Neural progenitor cell (in vitro differentiated cells): ENCODE measurements at regions not wholly inside any gene's neighbourhood (a gene's known extent, or its start where the extent isn't known, plus 50 kb on each side); places are given as distances from the start of the nearest gene placed in this dataset.

ENCODE experiments used
- DNase-seq: peaks from one replicate; pipeline ENCODE4 v3.0.0-alpha.2; 2016; ENCODE audit warnings: low spot score
- H2AFZ ChIP-seq: fragments of 200-600 bp; sonication (generic); replicated peaks from 2 replicates; pipeline ENCODE4 v1.6.1; 2016; ENCODE audit warnings: antibody characterized with exemption
- H3F3A ChIP-seq: fragments of 200-600 bp; sonication (generic); 2 replicates; pipeline ENCODE4 v1.6.1; 2016; ENCODE audit warnings: antibody characterized with exemption, low read depth
- H3K27ac ChIP-seq: fragments of 200-600 bp; sonication (generic); 2 replicates; pipeline ENCODE4 v1.5.1; 2016; ENCODE audit warnings: mild to moderate bottlenecking
- H3K27me3 ChIP-seq: fragments of 200-600 bp; sonication (generic); 2 replicates; pipeline ENCODE4 v1.6.1; 2016; ENCODE audit warnings: mild to moderate bottlenecking, moderate library complexity
- H3K36me3 ChIP-seq: fragments of 200-600 bp; sonication (generic); 2 replicates; pipeline ENCODE4 v1.5.1; 2016
- H3K4me1 ChIP-seq: fragments of 200-600 bp; sonication (generic); 2 replicates; pipeline ENCODE4 v1.6.1; 2016; ENCODE audit warnings: mixed run types
- H3K4me2 ChIP-seq: fragments of 200-600 bp; sonication (generic); 2 replicates; pipeline ENCODE4 v1.6.1; 2016
- H3K4me3 ChIP-seq: fragments of 200-600 bp; sonication (generic); 2 replicates; pipeline ENCODE4 v1.5.1; 2016
- H3K79me2 ChIP-seq: fragments of 200-600 bp; sonication (generic); 2 replicates; pipeline ENCODE4 v1.6.1; 2016; ENCODE audit warnings: low read depth
- H3K9ac ChIP-seq: fragments of 200-600 bp; sonication (generic); 2 replicates; pipeline ENCODE4 v1.6.1; 2016
- H3K9me3 ChIP-seq: fragments of 200-600 bp; sonication (generic); 2 replicates; pipeline ENCODE4 v1.5.1; 2016; ENCODE audit warnings: low read depth
- H4K20me1 ChIP-seq: fragments of 200-600 bp; sonication (generic); 2 replicates; pipeline ENCODE4 v1.6.1; 2016; ENCODE audit warnings: low read depth
- H3K27ac Mint-ChIP-seq: 3 replicates; pipeline ENCODE4 v1.8.0; 2021; ENCODE audit warnings: mixed read lengths
- H3K27me3 Mint-ChIP-seq: 2 replicates; pipeline ENCODE4 v1.8.0; 2022; ENCODE audit warnings: low read depth, mild to moderate bottlenecking, inconsistent platforms, moderate library complexity, mixed read lengths; ENCODE audit not compliant: insufficient read depth
- H3K36me3 Mint-ChIP-seq: 3 replicates; pipeline ENCODE4 v1.8.0; 2021; ENCODE audit warnings: mixed read lengths
- H3K4me1 Mint-ChIP-seq: 3 replicates; pipeline ENCODE4 v1.8.0; 2021; ENCODE audit warnings: mixed read lengths
- H3K4me3 Mint-ChIP-seq: 3 replicates; pipeline ENCODE4 v1.8.0; 2021; ENCODE audit warnings: mild to moderate bottlenecking, moderate library complexity, mixed read lengths
- H3K9me3 Mint-ChIP-seq: 3 replicates; pipeline ENCODE4 v1.8.0; 2020; ENCODE audit warnings: mixed read lengths
- EZH2 ChIP-seq: fragments of 200-600 bp; sonication (generic); IDR thresholded peaks from 2 replicates; pipeline ENCODE4 v1.6.1; 2017; ENCODE audit warnings: antibody characterized with exemption, mild to moderate bottlenecking, moderate library complexity
- EZH2phosphoT487 ChIP-seq: fragments of 200-600 bp; sonication (generic); IDR thresholded peaks from 2 replicates; pipeline ENCODE4 v1.6.1; 2017; ENCODE audit warnings: antibody characterized with exemption
- TF ChIP-seq, protein P1 (sequence below): fragments of 200-600 bp; sonication (generic); IDR thresholded peaks from 2 replicates; pipeline ENCODE4 v1.5.1; 2017; ENCODE audit warnings: antibody characterized with exemption, mild to moderate bottlenecking

DNA sequence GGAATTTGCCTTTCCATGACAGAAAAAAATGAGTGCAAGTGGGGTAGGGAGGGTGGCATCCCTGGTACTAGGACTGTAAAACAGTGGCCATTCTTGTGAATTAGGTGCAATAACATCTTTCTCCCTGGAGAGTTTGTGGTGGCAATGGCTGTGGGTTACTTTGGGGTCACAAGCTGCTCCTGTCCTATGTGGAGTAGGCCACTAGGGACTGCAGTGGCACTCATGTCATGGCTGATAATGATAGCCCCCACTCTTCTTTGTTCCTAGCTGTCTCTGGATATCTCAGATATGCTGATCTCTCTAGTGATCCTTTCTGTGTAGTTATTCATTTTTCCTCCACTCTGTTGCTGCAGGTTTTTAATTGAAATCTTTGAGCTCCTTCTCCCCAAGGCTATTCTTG is 270.5 kb upstream of the CHORDC1 start:
- DNase-seq: no peak
- H3K36me3 Mint-ChIP-seq: no peaks in the 10 kb centered on the region

DNA sequence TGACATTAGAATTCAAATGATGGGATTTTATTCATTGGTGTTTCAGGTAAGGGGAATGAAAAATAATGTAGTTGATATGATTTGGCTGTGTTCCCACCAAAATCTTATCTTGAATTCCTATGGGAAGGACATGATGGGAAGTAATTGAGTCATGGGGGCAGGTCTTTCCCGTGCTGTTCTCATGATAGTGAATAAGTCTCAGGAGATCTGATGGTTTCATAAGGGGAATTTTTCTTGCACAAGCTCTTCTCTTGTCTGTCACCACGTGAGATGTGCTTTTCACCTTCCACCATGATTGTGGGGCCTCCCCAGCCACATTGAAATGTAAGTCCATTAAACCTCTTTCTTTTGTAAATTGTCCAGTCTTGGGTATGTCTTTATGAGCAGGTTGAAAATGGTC is 268.6 kb upstream of the CHORDC1 start:
- Mint-ChIP-seq H3K9me3 (peaks cover 1% of the 10 kb centered on the region), H3K36me3 (no peaks in the 10 kb centered on the region), H3K27me3 (no peaks in the 10 kb centered on the region), H3K27ac (no peak overlapping the region), H3K4me1 (no peaks in the 10 kb centered on the region), H3K4me3 (no peak overlapping the region)
- Histone ChIP-seq H3K9me3 (no peaks in the 10 kb centered on the region), H3K4me2 (no peak overlapping the region), H3K4me3 (no peak overlapping the region), H3K4me1 (no peaks in the 10 kb centered on the region), H3K27ac (no peak overlapping the region), H3K36me3 (no peaks in the 10 kb centered on the region), H3F3A (no peaks in the 10 kb centered on the region), H3K27me3 (no peaks in the 10 kb centered on the region), H3K9ac (no peak overlapping the region), H2AFZ (no peak overlapping the region), H4K20me1 (no peaks in the 10 kb centered on the region), H3K79me2 (no peaks in the 10 kb centered on the region)
- no peak for DNase-seq
- TF ChIP-seq EZH2phosphoT487 (no peak), EZH2 (no peak)
- TF ChIP-seq, protein P1, sequence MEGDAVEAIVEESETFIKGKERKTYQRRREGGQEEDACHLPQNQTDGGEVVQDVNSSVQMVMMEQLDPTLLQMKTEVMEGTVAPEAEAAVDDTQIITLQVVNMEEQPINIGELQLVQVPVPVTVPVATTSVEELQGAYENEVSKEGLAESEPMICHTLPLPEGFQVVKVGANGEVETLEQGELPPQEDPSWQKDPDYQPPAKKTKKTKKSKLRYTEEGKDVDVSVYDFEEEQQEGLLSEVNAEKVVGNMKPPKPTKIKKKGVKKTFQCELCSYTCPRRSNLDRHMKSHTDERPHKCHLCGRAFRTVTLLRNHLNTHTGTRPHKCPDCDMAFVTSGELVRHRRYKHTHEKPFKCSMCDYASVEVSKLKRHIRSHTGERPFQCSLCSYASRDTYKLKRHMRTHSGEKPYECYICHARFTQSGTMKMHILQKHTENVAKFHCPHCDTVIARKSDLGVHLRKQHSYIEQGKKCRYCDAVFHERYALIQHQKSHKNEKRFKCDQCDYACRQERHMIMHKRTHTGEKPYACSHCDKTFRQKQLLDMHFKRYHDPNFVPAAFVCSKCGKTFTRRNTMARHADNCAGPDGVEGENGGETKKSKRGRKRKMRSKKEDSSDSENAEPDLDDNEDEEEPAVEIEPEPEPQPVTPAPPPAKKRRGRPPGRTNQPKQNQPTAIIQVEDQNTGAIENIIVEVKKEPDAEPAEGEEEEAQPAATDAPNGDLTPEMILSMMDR: no peak

More for the DNA sequence above, 270.5 kb upstream of the CHORDC1 start:
- H3K27me3 ChIP-seq: no peaks in the 10 kb centered on the region
- H3K4me2 ChIP-seq: no peak overlapping the region
- no peaks in the 10 kb centered on the region for H3K36me3 ChIP-seq
- H3K79me2 ChIP-seq: no peaks in the 10 kb centered on the region
- H2AFZ ChIP-seq: no peak overlapping the region
- no peak overlapping the region for H3K4me3 Mint-ChIP-seq
- no peak overlapping the region for H3K27ac Mint-ChIP-seq
- no peaks in the 10 kb centered on the region for H3K27me3 Mint-ChIP-seq
- no peak for TF ChIP-seq EZH2phosphoT487
- TF ChIP-seq, protein P1: peak; percentile 15
- no peak for TF ChIP-seq EZH2
- no peaks in the 10 kb centered on the region for H3K9me3 ChIP-seq
- H3K4me1 ChIP-seq: no peaks in the 10 kb centered on the region
- no peaks in the 10 kb centered on the region for H4K20me1 ChIP-seq
- no peaks in the 10 kb centered on the region for H3F3A ChIP-seq
- no peaks in the 10 kb centered on the region for H3K4me1 Mint-ChIP-seq
- H3K9me3 Mint-ChIP-seq: peaks cover 12% of the 10 kb centered on the region
- H3K9ac ChIP-seq: no peak overlapping the region
- H3K4me3 ChIP-seq: no peak overlapping the region
- no peak overlapping the region for H3K27ac ChIP-seq

DNA sequence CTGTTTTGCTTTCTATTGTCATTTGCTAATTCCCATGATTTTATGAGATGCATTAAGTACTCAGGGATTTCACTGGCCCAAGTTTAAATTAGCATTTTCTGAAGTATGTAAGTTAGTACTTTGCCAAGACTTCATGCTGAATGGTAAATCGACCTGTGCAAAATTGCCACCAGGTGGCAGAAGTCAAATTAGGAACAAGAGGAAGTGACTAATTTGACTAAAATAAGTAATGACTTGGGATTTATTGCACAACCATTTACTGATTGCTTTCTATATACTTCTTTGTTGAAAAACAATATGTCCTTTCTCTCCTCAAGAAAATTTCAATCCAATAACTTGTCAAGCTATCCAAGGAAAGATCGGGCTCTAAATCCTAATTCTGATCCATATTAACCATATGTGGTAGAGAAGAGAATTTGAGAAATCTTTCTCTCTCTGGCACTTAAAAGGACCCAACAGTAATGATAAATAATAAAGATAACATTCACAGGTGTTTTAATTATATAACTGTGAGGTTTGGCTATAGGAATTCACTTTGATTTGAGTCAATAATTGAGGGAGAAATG is 253.7 kb upstream of the CHORDC1 start:
- Histone ChIP-seq H3K4me3 (no peak overlapping the region), H3F3A (no peaks in the 10 kb centered on the region), H3K79me2 (no peaks in the 10 kb centered on the region), H3K4me1 (no peaks in the 10 kb centered on the region), H3K9me3 (no peaks in the 10 kb centered on the region), H3K9ac (no peak overlapping the region), H3K27me3 (no peaks in the 10 kb centered on the region), H3K4me2 (no peak overlapping the region), H2AFZ (no peak overlapping the region), H3K27ac (no peak overlapping the region), H3K36me3 (no peaks in the 10 kb centered on the region), H4K20me1 (no peaks in the 10 kb centered on the region)
- H3K36me3 Mint-ChIP-seq: no peaks in the 10 kb centered on the region
- no peaks in the 10 kb centered on the region for H3K4me1 Mint-ChIP-seq
- H3K27me3 Mint-ChIP-seq: no peaks in the 10 kb centered on the region
- TF ChIP-seq, protein P1: peak; percentile 75
- TF ChIP-seq EZH2phosphoT487: no peak
- TF ChIP-seq EZH2: no peak
- no peak overlapping the region for H3K27ac Mint-ChIP-seq
- no peak overlapping the region for H3K4me3 Mint-ChIP-seq
- DNase-seq: peak; percentile 58
- no peaks in the 10 kb centered on the region for H3K9me3 Mint-ChIP-seq
